ENCODE measurements at regions not wholly inside any gene's neighbourhood (a gene's known extent, or its start where the extent isn't known, plus 50 kb on each side); places are given as distances from the start of the nearest gene placed in this dataset.

- DNase-seq: no peak
Measured at GRCh38 chr1:82511441-82511840, 710.7 kb downstream of the ADGRL2 start.

DNA sequence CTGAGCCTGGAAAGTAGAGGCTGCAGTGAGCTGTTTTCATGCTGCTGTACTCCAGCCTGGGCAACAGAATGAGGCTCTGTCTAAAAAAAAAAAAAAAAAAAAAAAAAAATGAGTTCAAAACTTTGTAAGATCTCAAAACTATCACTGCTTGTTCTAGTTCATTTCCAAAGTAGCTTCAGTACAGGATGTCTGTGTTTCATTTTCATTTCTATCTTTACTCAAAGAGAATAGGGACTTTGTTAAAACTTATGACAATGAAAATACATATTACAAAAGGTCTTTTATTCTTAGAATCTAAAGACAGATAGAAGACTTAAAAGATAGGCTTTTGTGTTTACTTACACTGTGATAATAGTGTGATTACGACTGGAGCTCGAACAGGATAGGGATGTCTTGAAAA, 709.7 kb downstream of the ADGRL2 start:
- no peak for DNase-seq

- DNase-seq: no peak
Measured at GRCh38 chr1:82507011-82507410, 706.3 kb downstream of the ADGRL2 start.

DNA sequence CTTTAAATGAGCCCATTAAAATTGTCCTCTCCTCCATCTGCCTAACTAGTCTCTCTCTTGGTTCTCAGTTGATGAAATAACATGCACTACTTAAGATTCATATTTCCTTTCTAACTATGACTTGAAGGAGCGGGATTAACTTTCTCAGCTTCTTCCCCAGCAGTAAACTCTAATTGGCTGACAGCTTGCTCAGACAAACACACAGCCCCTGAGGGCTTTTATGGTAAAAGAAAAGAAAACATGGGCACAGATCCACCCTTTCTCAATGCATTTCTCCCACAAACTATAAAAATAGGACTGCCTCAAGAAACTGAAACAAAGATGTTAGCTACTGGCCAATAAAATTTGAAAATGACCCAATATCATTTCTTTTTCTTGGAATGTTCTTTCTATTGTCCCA, 703.1 kb downstream of the ADGRL2 start:
- DNase-seq: no peak

- no peak for DNase-seq
Measured at GRCh38 chr1:82499022-82499421, 698.3 kb downstream of the ADGRL2 start.

DNA sequence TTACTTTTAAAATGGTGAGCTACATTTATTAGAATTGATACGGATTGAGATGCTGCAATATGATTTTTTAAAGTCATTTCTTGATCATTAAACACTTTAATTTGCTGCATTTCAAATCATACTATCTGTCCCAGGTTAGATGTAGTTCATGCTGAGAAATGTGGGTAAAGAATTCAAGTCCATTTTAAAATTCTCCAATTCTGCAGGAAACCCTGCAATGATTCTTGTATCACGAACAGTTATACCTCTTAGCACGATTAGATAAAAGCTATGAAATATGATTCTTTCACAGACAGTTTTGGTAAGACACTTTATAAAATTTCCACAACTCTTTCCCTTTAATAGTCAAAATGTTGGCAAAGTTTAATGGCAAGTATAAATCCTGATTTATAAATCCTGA, 693.4 kb downstream of the ADGRL2 start:
- no peak for DNase-seq

GRCh38 chr1:82492159-82492558, 691.4 kb downstream of the ADGRL2 start:
- DNase-seq: no peak

GRCh38 chr1:82491301-82492048, 690.7 kb downstream of the ADGRL2 start:
- no peak for DNase-seq

GRCh38 chr1:82487778-82488177, 687.0 kb downstream of the ADGRL2 start:
- no peak for DNase-seq

- DNase-seq: no peak
Measured at GRCh38 chr1:82486969-82487368, 686.2 kb downstream of the ADGRL2 start.

- DNase-seq: no peak
Measured at GRCh38 chr1:82486468-82486867, 685.7 kb downstream of the ADGRL2 start.

DNA sequence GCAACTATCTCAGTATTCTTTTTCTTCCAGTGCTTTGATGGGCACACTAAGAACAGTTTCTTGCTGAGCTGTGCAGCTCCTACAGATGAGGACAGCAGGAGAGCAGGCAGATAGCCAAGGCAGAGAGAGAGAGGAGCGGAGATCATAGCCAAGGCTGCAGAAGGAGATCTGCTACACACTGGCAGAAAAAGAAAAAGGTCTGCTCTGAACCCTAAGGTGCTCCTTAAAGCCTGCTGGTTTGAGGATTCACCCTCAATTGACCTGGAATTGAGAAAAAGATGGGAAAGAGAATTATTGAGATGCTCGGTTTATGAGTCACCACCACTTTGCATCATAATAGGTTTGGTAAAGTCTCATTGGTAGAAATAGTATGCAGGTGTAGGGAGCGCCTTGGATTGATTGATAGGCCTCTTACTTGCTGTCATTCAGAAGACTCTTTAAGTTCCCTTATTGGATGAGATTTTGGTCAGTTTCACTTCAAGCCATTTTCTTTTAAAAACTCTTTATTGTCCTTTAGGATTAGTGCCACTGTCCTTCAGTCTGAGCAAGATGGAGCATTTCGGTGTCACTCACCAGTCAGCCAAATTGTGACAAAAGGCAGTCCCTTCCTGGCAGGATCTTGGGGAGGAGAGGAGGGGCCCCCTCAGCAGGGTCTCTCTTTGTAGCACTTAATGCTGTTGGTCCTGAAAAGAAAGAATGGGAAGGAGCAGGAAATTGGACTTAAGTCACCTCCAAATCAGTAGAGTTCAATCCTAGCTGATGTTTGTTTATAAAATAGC, 685.0 kb downstream of the ADGRL2 start:
- DNase-seq: peak in 1 of 2 experiments; percentile 1

GRCh38 chr1:82483146-82483545, 682.4 kb downstream of the ADGRL2 start:
- no peak for DNase-seq

- DNase-seq: no peak
Measured at GRCh38 chr1:82478916-82479315, 678.2 kb downstream of the ADGRL2 start.

GRCh38 chr1:82472489-82473131, 671.9 kb downstream of the ADGRL2 start:
- no peak for DNase-seq

GRCh38 chr1:82466891-82467290, 666.2 kb downstream of the ADGRL2 start:
- no peak for DNase-seq

GRCh38 chr1:82466416-82466815, 665.7 kb downstream of the ADGRL2 start:
- no peak for DNase-seq

- no peak for DNase-seq
Measured at GRCh38 chr1:82465024-82465423, 664.3 kb downstream of the ADGRL2 start.

DNA sequence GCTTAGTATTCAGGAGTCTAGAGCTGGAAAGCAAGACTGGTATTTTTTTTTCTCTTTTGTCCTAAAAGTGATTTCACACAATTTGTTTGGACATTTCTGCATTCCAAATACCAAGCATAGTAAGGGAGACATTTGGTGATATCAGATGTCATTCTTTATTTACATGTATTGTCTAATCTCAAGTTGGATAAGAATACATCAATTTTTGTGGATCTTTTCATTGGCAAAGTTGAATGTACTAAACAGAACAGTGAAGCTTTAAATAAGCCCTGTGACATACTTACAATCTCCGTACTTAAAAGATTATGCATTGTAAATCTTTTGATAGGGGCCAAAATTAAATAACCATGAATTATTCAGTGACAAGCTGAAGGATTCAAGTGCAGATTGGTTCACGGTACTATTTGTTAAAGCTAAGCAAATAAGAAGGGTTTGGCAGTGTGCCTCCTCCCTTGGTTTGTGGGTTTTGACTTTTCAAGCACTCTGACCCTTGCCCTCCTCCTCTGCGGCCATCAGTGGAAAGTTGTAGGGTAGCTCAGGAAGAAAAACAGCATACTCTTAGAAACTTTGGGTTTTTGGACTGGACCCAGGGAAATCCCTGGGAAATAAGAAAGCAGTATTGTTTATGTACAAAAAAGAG, 663.7 kb downstream of the ADGRL2 start:
- no peak for DNase-seq

DNA sequence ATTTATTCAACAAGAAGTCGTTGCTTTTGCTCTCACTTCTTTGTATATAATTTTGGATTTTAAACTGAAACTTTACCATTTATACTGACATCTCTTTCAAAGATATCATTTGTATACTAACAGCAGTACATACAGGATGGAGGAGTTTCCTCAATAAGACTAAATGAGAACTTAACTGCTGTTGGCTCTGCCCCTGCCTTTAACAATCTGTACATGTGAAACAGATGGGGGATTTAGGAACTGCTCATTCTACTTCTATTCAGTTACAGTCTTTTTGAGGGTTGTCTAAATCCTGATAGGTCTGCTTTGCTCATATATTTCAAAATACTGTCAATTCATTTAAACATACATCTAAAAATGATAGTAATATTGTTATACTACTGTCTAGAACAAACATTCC, 663.2 kb downstream of the ADGRL2 start:
- no peak for DNase-seq

DNA sequence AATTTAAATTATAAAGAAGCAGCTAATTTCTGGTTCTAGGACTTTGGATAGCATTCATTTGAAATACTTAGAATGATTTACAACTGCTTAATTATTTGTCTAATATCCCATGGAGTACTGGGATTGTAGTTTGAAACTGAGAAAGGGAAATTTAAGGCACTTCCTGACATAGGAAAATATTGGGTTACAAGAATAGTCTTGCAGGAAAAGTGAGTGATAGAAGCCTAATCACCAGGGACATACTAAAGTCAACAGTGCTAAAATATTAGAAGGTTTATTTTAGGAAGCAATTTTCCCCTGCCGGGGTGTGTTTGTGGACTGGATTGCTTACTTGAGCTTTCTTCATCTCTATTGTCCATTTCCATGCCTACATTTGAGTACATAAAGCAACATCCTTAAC, 661.6 kb downstream of the ADGRL2 start:
- no peak for DNase-seq

GRCh38 chr1:82455342-82455741, 654.6 kb downstream of the ADGRL2 start:
- DNase-seq: no peak

- DNase-seq: no peak
Measured at GRCh38 chr1:82454431-82454830, 653.7 kb downstream of the ADGRL2 start.

Data from SW 1271 (cell line).